Stomach smooth muscle (tissue), 2 donors: ENCODE measurements at regions not wholly inside any gene's neighbourhood (a gene's known extent, or its start where the extent isn't known, plus 50 kb on each side); places are given as distances from the start of the nearest gene placed in this dataset.

ENCODE experiments used
- H3K27ac ChIP-seq: one replicate; pipeline ENCODE4 v1.7.0; 2013; ENCODE audit warnings: mild to moderate bottlenecking, low read length, inconsistent platforms
- H3K27me3 ChIP-seq, 2 donors: one replicate each; pipeline ENCODE4 v1.7.0; 2013; ENCODE audit warnings: low read length in 2 of 2; ENCODE audit not compliant: insufficient read depth in 2 of 2, control insufficient read depth in 1 of 2
- H3K36me3 ChIP-seq, 2 donors: one replicate each; pipeline ENCODE4 v1.7.0; 2013; ENCODE audit warnings: low read length in 2 of 2; ENCODE audit not compliant: control insufficient read depth in 2 of 2, insufficient read depth in 2 of 2
- H3K4me1 ChIP-seq: one replicate; pipeline ENCODE4 v1.7.0; 2013; ENCODE audit warnings: low read length; ENCODE audit not compliant: control insufficient read depth, insufficient read depth
- H3K4me3 ChIP-seq, 2 donors: one replicate each; pipeline ENCODE4 v1.7.0; 2013; ENCODE audit warnings: low read length in 2 of 2
- H3K9ac ChIP-seq, 2 donors: one replicate each; pipeline ENCODE4 v1.7.0; 2013; ENCODE audit warnings: low read length in 2 of 2, mild to moderate bottlenecking in 1 of 2
- H3K9me3 ChIP-seq, 2 donors: one replicate each; pipeline ENCODE4 v1.7.0; 2013; ENCODE audit warnings: low read length in 2 of 2; ENCODE audit not compliant: control insufficient read depth in 2 of 2
- donor health status: healthy.
- donor health status: Pancreatic carcinoma.

GRCh38 chr10:121355161-121355560 lies 243.1 kb downstream of the FGFR2 start:
- H3K4me3 ChIP-seq = no peak overlapping the region
- no peak overlapping the region for H3K27ac ChIP-seq
- no peak overlapping the region for H3K9ac ChIP-seq
- H3K4me1 ChIP-seq = no peaks in the 10 kb centered on the region
- H3K9me3 ChIP-seq = peaks cover 0 to 3% of the 10 kb centered on the region in 2 donors
- H3K27me3 ChIP-seq = no peaks in the 10 kb centered on the region
- no peaks in the 10 kb centered on the region for H3K36me3 ChIP-seq

- no peaks in the 10 kb centered on the region for H3K4me1 ChIP-seq
- H3K27me3 ChIP-seq = no peaks in the 10 kb centered on the region
- no peaks in the 10 kb centered on the region for H3K36me3 ChIP-seq
- H3K9me3 ChIP-seq = peaks cover 0 to 3% of the 10 kb centered on the region in 2 donors
- no peak overlapping the region for H3K9ac ChIP-seq
- H3K27ac ChIP-seq = no peak overlapping the region
- no peak overlapping the region for H3K4me3 ChIP-seq
Observed at GRCh38 chr10:121356183-121356582, 242.1 kb downstream of the FGFR2 start.

- H3K36me3 ChIP-seq = no peaks in the 10 kb centered on the region
- peaks cover 0 to 3% of the 10 kb centered on the region in 2 donors for H3K9me3 ChIP-seq
- H3K27ac ChIP-seq = no peak overlapping the region
- no peak overlapping the region for H3K4me3 ChIP-seq
- no peaks in the 10 kb centered on the region for H3K4me1 ChIP-seq
- no peaks in the 10 kb centered on the region for H3K27me3 ChIP-seq
- H3K9ac ChIP-seq = no peak overlapping the region
Observed at GRCh38 chr10:121357401-121357800, 240.8 kb downstream of the FGFR2 start.

- Histone ChIP-seq H3K27ac (no peak overlapping the region), H3K9ac (no peak overlapping the region), H3K4me3 (no peak overlapping the region), H3K36me3 (no peaks in the 10 kb centered on the region), H3K9me3 (no peaks in the 10 kb centered on the region), H3K4me1 (no peaks in the 10 kb centered on the region), H3K27me3 (no peaks in the 10 kb centered on the region)
Observed at GRCh38 chr10:121362026-121362425, 236.2 kb downstream of the FGFR2 start.

GRCh38 chr10:121365566-121365965 lies 232.7 kb downstream of the FGFR2 start:
- H3K9ac ChIP-seq = no peak overlapping the region
- H3K36me3 ChIP-seq = no peaks in the 10 kb centered on the region
- no peaks in the 10 kb centered on the region for H3K9me3 ChIP-seq
- H3K4me3 ChIP-seq = no peak overlapping the region
- H3K27ac ChIP-seq = no peak overlapping the region
- H3K27me3 ChIP-seq = no peaks in the 10 kb centered on the region
- H3K4me1 ChIP-seq = no peaks in the 10 kb centered on the region

GRCh38 chr10:121368347-121369025 lies 229.8 kb downstream of the FGFR2 start:
- Histone ChIP-seq H3K9me3 (no peaks in the 10 kb centered on the region), H3K4me3 (no peak overlapping the region), H3K9ac (no peak overlapping the region)

GRCh38 chr10:121369616-121370015 lies 228.6 kb downstream of the FGFR2 start:
- H3K27ac ChIP-seq = no peak overlapping the region

More at GRCh38 chr10:121368347-121369025, 229.8 kb downstream of the FGFR2 start:
- Histone ChIP-seq H3K27me3 (no peaks in the 10 kb centered on the region), H3K36me3 (no peaks in the 10 kb centered on the region), H3K4me1 (no peaks in the 10 kb centered on the region), H3K27ac (no peak overlapping the region)

GRCh38 chr10:121371836-121372235 lies 226.4 kb downstream of the FGFR2 start:
- Histone ChIP-seq H3K36me3 (no peaks in the 10 kb centered on the region), H3K9ac (no peak overlapping the region), H3K9me3 (no peaks in the 10 kb centered on the region), H3K27ac (no peak overlapping the region), H3K4me3 (no peak overlapping the region), H3K4me1 (no peaks in the 10 kb centered on the region), H3K27me3 (no peaks in the 10 kb centered on the region)

More at GRCh38 chr10:121369616-121370015, 228.6 kb downstream of the FGFR2 start:
- Histone ChIP-seq H3K9ac (no peak overlapping the region), H3K27me3 (no peaks in the 10 kb centered on the region), H3K9me3 (no peaks in the 10 kb centered on the region), H3K36me3 (no peaks in the 10 kb centered on the region), H3K4me3 (no peak overlapping the region), H3K4me1 (no peaks in the 10 kb centered on the region)

- Histone ChIP-seq H3K9me3 (no peaks in the 10 kb centered on the region), H3K9ac (no peak overlapping the region), H3K4me1 (no peaks in the 10 kb centered on the region), H3K4me3 (no peak overlapping the region), H3K27me3 (no peaks in the 10 kb centered on the region), H3K27ac (no peak overlapping the region), H3K36me3 (no peaks in the 10 kb centered on the region)
Observed at GRCh38 chr10:121373411-121373810, 224.8 kb downstream of the FGFR2 start.

GRCh38 chr10:121374121-121374520 lies 224.1 kb downstream of the FGFR2 start:
- no peak overlapping the region for H3K4me3 ChIP-seq
- no peaks in the 10 kb centered on the region for H3K36me3 ChIP-seq
- H3K27ac ChIP-seq = no peak overlapping the region
- no peaks in the 10 kb centered on the region for H3K4me1 ChIP-seq
- no peaks in the 10 kb centered on the region for H3K9me3 ChIP-seq
- H3K9ac ChIP-seq = no peak overlapping the region
- H3K27me3 ChIP-seq = no peaks in the 10 kb centered on the region

GRCh38 chr10:121375172-121375571 lies 223.1 kb downstream of the FGFR2 start:
- Histone ChIP-seq H3K27ac (no peak overlapping the region), H3K27me3 (no peaks in the 10 kb centered on the region), H3K9ac (no peak overlapping the region), H3K9me3 (no peaks in the 10 kb centered on the region), H3K4me1 (no peaks in the 10 kb centered on the region), H3K36me3 (no peaks in the 10 kb centered on the region), H3K4me3 (no peak overlapping the region)
